GM11168 (cell line): ENCODE measurements at regions not wholly inside any gene's neighbourhood (a gene's known extent, or its start where the extent isn't known, plus 50 kb on each side); places are given as distances from the start of the nearest gene placed in this dataset.

Experiments
- in situ Hi-C: fragments of 300-500 bp; cut with MboI; formaldehyde crosslinking; loops from one replicate; pipeline ENCODE4 v1.12.0; 2022; ENCODE audit warnings: low sequenced_read_pairs; ENCODE audit not compliant: unreplicated experiment

GRCh38 chr1:199174336-199174735, 535.5 kb downstream of the PTPRC start:
- in situ Hi-C loops = no loop called here

DNA sequence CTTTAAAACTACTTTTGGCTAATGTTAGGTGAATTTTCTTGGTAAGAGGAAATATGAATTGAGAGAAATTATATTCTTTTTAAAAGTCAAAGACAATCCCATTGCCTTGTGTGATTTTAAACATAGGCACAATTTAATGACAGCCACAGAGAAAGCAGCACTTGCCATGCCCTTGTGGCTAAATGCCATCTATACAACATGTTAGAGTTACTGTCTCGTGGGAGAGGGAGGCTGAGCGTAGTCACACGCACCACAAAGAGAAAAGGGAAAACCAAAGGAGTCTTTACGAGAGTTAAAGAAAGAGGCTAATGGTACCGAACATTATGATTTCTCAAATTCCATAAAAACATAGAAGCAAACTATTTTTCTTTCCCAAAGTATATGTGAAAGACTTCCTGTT, 537.9 kb downstream of the PTPRC start:
- in situ Hi-C loops = no loop called here

DNA sequence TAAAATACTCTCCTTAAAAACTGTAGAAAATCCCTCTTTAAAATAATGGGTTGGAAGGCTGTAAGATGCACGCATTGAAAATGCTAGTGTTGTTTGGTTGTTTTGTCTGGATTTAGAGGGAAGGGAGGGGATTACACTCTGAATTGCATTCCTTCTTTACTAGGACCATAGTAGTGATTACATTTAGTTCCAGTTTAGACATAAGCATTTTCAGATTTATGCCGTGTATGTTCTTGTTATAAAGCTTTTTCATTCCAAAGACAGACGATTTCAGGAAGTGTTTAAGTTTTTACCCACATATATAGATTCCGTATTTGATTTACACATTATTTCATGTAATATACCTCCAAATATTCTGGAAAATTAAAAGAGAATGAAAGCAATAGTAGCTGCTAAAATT, 538.4 kb downstream of the PTPRC start:
- in situ Hi-C loops = no loop called here

DNA sequence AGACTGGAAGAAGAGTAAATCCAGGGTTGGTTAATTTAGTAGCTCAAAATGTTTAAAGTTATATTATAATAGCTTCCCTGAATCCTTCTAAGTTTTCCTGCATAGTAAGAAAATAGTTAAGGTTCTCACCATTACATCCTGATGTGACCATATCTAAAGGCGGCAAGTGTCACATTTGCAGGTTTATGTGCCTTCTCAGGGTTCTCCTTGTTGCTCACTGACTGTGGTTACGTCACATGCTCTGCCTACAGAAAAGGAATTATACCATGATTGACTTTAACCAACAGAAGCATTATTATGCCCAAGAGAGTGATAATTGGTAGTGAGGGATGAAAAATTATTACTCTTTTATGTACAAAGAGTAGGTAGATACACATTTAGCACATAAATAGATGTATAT, 539.8 kb downstream of the PTPRC start:
- in situ Hi-C loops = no loop called here

DNA sequence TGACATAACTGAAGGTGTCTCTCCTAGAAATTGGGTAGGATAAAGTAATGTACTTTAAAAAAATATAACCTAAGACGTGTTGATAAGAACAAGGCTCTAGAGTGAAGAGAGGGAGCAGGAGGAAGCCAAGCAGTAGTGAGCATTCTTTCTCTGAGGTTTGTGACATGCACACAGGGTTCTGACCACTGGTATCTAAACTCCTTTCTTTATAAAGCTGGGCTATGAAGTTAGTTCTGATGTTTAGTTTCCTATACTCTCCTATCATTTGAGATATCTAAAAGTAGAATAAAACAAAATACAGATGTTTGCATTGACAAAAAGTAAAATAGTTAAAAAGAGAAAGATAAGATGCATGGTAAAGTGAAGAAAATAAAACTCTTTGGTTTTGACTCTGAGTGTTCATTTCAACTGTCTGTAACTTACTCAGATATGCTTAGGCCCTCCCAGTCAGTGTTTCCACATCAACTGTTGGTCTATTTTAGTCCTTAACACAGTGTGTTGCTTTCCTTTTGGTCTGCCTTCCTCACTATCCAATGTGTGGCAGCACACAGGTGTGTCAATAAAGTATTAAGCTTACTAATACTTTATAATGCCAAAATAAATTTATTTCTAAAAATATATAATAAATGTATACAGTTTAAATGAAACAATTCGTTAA, 543.5 kb downstream of the PTPRC start:
- in situ Hi-C loops = no loop called here

- in situ Hi-C loops = no loop called here
These were observed 545.3 kb downstream of the PTPRC start for GRCh38 chr1:199184180-199184579.

DNA sequence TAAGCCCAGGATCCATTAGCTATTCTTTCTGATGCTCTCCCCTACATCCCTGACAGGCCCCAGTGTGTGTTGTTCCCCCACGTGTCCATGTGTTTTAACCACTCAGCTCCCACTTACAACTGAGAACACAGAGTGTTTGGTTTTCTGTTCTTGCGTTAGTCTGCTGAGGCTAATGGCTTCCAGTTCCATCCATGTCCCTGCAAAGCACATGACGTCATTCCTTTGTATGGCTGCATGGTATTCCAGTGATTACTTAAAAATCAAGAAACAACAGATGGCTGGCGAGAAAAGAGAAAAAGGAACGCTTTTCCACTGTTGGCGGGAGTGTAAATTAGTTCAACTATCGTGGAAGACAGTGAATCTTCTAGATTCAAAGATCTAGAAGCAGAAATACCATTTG, 556.0 kb downstream of the PTPRC start:
- in situ Hi-C loops = no loop called here

DNA sequence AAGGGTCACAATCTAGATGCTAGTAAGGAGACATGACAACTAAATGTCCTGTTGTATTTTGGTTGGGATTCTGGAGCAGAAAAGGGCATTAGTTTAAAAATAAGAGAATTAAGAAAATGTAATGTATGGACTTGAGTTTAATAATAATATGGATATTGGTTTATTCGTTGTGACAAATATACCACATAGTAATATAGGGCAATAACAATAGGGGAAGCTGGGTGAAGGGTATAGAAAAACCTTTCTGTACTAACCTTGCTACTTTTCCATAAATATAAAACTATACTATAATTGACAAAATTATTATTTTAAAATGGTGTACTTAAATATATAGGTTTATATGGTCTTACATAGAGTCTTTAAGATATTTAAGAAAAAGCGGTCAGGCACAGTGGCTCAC, 558.9 kb downstream of the PTPRC start:
- in situ Hi-C loops = no loop called here

DNA sequence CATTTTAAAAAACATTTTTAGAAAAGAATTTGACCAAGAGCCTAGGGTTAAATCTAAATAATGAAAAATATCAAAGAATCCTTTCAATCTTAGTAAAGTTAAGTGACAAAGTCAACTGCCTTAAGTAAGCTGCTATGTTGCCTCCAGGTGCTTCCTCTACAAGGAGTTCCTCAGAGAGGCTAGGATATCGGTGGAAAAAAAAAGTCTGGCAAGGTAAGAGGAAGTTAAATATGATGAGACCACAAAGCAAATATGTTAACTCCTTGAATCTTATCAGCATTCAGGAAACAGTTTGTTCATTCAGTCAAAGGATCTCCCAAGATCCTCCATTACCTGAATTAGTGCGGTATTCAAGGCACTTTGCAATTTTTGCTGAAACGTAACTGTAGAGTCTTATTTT, 563.5 kb downstream of the PTPRC start:
- in situ Hi-C loops = no loop called here

DNA sequence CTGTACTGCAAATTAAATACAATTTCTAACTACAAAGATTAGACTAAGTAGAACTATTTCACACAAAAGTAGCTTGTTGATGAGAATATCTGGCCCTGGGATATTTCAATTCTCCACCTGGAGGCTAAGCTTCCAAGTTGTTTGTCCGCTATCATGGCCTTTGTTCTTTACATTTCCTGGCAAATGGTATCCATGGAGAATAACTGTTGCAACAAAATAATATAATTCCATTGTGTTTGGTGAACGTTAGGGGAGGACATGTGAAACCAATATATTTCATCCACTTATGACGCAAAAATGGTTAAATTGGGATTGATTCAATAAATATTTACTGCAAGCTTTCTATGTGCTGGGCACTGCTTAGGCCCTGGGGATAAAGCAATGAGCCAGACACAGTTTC, 565.4 kb downstream of the PTPRC start:
- in situ Hi-C loops = no loop called here

- in situ Hi-C loops = no loop called here
These were observed 567.1 kb downstream of the PTPRC start for GRCh38 chr1:199205740-199206441.

- in situ Hi-C loops = no loop called here
These were observed 570.0 kb downstream of the PTPRC start for GRCh38 chr1:199208847-199209246.

DNA sequence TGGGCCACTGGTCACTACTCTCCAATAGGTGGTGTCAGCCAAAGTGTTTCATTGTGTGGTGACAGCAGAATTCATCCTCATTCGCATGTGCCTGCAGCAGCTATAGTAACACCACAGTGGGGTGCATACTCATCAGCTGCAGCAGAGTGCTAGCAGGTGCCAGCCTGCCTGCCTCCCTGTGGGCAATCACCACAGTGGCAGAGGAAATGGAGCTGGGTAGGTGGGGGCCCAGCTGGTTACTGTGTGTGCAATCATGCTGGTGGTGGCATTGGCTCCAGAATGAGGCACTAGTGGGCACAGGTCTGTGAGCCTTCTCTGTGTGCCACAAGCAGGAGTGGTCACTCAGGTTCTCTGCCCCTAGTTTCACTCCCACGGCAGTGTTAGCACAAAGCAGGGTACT, 579.2 kb downstream of the PTPRC start:
- in situ Hi-C loops = no loop called here

DNA sequence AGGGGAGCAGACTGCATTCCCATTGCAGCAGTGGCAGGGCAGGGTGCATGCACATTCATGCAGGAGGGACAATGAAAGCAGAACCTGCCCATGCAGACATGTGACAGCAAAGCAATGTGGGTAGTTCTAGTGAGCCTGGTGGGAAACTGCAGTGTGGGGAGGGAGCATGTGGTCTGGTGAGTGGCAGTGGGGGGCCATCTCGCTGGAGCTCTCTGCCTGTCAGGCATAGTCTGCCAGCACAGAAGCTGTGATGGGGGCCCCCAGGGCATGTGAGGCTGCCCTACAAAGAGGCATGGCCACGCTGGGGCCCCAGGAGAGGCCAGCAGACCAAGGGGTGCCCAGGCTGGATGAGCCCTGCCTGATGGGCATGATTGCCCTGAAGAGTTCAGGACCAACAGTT, 579.7 kb downstream of the PTPRC start:
- in situ Hi-C loops = no loop called here

GRCh38 chr1:199220031-199220430, 581.2 kb downstream of the PTPRC start:
- in situ Hi-C loops = no loop called here

DNA sequence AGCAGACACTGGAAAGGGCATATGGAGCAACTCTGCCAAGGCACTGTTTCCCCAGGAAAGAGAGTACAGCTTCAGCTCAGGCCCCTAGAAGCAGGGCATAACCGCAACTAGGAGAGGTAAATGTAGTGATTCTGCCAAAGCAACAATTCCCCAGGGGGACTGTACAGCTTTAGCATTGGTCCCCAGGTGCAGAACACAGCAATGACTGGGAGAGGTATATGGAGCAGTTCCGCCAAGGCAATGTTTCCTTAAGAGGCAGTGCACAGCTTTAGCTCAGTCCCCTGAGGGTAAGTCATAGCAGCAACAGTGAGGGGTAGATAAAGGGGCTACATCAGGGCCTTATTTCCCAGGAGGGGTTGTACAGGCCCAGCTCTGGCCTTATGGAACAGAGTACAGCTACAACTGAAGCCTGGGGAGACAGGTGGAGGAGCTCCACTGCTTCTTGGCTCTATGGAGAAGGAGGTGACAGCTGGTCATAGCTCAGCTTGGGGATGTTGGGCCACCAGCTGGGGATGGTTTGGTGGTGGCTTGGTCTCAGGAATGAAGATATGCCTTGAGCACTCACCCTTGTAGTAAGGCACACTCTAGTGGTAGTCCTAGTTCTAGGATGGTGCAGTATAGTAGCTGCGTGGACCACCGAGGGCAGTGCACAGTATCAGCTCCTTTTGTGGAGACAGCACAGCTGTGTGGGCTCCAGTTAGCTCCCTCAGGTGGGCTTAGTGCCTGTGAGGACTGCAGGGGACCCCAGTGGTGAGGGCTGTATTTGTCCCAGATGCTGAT, 582.7 kb downstream of the PTPRC start:
- in situ Hi-C loops = no loop called here

DNA sequence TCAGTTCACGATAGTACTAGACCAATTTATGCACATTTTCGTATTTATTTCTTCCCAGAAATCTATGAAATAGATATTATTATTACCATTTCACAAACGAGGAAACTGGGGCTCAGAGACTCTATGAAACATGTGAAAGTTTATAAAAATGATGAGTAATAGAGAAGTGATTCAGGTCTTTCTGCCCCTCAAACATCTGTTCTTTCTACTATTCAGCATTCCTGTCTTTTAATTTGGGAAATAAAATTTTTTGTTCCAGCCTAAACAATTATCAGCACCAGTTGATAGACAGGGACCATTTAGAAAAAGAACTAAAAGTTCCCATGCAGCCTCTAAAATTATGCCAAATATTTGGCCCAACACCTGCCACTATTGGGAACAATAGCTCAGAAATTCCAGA, 585.1 kb downstream of the PTPRC start:
- in situ Hi-C loops = no loop called here

GRCh38 chr1:199226163-199226562, 587.3 kb downstream of the PTPRC start:
- in situ Hi-C loops = no loop called here

GRCh38 chr1:199242147-199242546, 603.3 kb downstream of the PTPRC start:
- in situ Hi-C loops = loop anchor here (10.0 kb wide), 1 partner anchor 467 kb away; no protein-coding TSS in a partner anchor

GRCh38 chr1:199242601-199243000, 603.8 kb downstream of the PTPRC start:
- in situ Hi-C loops = loop anchor here (10.0 kb wide), 1 partner anchor 468 kb away; no protein-coding TSS in a partner anchor

DNA sequence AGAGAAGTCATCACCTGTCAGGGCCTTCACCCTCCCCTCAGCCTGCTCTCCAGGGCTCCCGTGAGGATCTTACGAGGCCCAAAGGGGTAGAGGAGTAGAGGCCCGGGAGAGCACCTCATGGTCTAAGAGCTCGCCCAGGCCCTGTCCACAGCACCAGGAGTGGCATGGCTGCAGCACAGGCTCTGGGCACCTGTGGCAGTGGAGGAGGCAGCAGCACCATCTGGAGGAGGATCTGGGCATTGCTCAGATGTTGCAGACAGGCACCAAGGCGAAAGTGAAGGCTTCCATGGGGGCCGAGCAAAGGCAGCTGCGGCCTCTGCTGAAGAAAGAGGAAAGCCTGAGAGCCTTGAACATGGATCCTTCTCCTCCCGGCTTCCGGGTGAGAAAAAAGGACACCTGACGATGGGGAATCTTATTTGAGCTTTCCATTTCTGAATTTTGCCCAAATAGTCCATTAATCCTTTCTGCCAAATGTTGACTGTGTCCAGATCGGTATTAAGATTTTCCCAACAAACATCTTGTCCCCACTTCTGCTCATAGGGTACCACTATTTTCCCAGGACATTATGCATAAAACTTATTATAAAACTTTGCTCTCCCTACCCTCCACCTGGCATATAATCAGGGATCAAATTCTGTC, 604.7 kb downstream of the PTPRC start:
- in situ Hi-C loops = loop anchor here (10.0 kb wide), 1 partner anchor 469 kb away; no protein-coding TSS in a partner anchor
